HepG2 (cell line): ENCODE measurements at regions not wholly inside any gene's neighbourhood (a gene's known extent, or its start where the extent isn't known, plus 50 kb on each side); places are given as distances from the start of the nearest gene placed in this dataset.

Source experiments
- ATAC-seq: fragments of 200-7000 bp; cut with Tn5 transposase; 3 replicates; pipeline ENCODE4 v1.9.1; 2020; ENCODE audit warnings: mild to moderate bottlenecking, moderate library complexity
- BruUV-seq: library from RNA; stranded (reverse); fragments of 400-500 nt; replicated peaks from 2 replicates; lab custom pipeline; 2021; lab: Mats Ljungman, UMichigan
- CTCF ChIA-PET: fragments of 300-600 bp; formaldehyde crosslinking; extraction: SDS; loops from one replicate; lab custom pipeline; 2021; ENCODE audit warnings: low total read pairs, inconsistent platforms, low intra/inter-chr PET ratio; lab: Yijun Ruan, JAX
- POLR2A ChIA-PET: fragments of 350-600 bp; sonication (Branson Sonifier 250); formaldehyde crosslinking; loops from one replicate; lab custom pipeline; 2020; ENCODE audit warnings: antibody characterized with exemption, inconsistent platforms; lab: Yijun Ruan, JAX
- DNase-seq: peaks from one replicate; pipeline ENCODE4 v3.0.0-alpha.2; 2015; ENCODE audit warnings: low spot score
- FAIRE-seq: peaks from 3 replicates; lab custom pipeline; 2011; peaks lifted over from hg19 to GRCh38; lab: Jason Lieb, UNC
- H2AFZ ChIP-seq: one replicate; pipeline ENCODE4 v1.6.1; 2011; ENCODE audit warnings: low read length, inconsistent platforms
- H3K27ac ChIP-seq: fragments of 300-600 bp; 3 replicates; pipeline ENCODE4 v1.8.0; 2011; ENCODE audit warnings: mixed run types, mild to moderate bottlenecking, mixed read lengths, low read length, inconsistent platforms; ENCODE audit not compliant: insufficient read depth; ENCODE audit errors: extremely low read length
- H3K27me3 ChIP-seq, 2 experiments: fragments of 200-600 bp in 1 of 2; 2 replicates in 1 of 2; 3 replicates in 1 of 2; pipeline versions ENCODE4 v1.6.0 to v1.8.0; 2011; ENCODE audit warnings: low read length in 2 of 2, mild to moderate bottlenecking in 2 of 2, moderate library complexity in 2 of 2, inconsistent platforms in 1 of 2; ENCODE audit not compliant: insufficient read depth in 2 of 2, control insufficient read depth in 1 of 2
- H3K36me3 ChIP-seq, 2 experiments: fragments of 200-600 bp in 1 of 2; replicated peaks in 1 of 2; 2 replicates in 1 of 2; 3 replicates in 1 of 2; pipeline versions ENCODE4 v1.5.1 to v1.8.0; 2011; ENCODE audit warnings: low read length in 2 of 2, inconsistent platforms in 1 of 2; ENCODE audit not compliant: insufficient read depth in 2 of 2, control insufficient read depth in 1 of 2
- H3K4me1 ChIP-seq: 2 replicates; pipeline ENCODE4 v1.5.1; 2012; ENCODE audit warnings: low read length, inconsistent platforms; ENCODE audit not compliant: insufficient read depth
- H3K4me2 ChIP-seq: 2 replicates; pipeline ENCODE4 v1.6.0; 2011; ENCODE audit warnings: low read depth, low read length, inconsistent platforms
- H3K4me3 ChIP-seq, 3 experiments: fragments of 200-600 bp in 1 of 3; sonication (generic), shearing (Covaris generic) in 1 of 3; replicated peaks in 1 of 3; 2 replicates each; pipeline ENCODE4 v1.5.1; 2011 to 2016; ENCODE audit warnings: low read length in 3 of 3, inconsistent platforms in 2 of 3, low read depth in 2 of 3, mild to moderate bottlenecking in 2 of 3, control low read depth in 1 of 3, mixed read lengths in 1 of 3; ENCODE audit not compliant: insufficient read depth in 1 of 3
- H3K79me2 ChIP-seq: one replicate; pipeline ENCODE4 v1.6.1; 2011; ENCODE audit warnings: low read length, inconsistent platforms; ENCODE audit not compliant: insufficient read depth
- H3K9ac ChIP-seq: 2 replicates; pipeline ENCODE4 v1.6.0; 2011; ENCODE audit warnings: mild to moderate bottlenecking, low read depth, low read length, inconsistent platforms; ENCODE audit not compliant: insufficient read depth
- H3K9me3 ChIP-seq: 2 replicates; pipeline ENCODE4 v1.5.1; 2012; ENCODE audit warnings: mild to moderate bottlenecking, low read length
- H4K20me1 ChIP-seq: 2 replicates; pipeline ENCODE4 v1.6.0; 2011; ENCODE audit warnings: inconsistent platforms, mild to moderate bottlenecking, low read length, moderate library complexity; ENCODE audit not compliant: insufficient read depth
- ARID4A ChIP-seq: sonication (generic); formaldehyde crosslinking; IDR thresholded peaks from 2 replicates; pipeline ENCODE4 v1.5.0; 2020; ENCODE audit warnings: mild to moderate bottlenecking, missing genetic modification reagents, borderline replicate concordance
- ASH2L ChIP-seq: fragments of 300-600, 200-600 bp; sonication (generic); IDR thresholded peaks from 2 replicates; pipeline ENCODE4 v1.7.0; 2017; ENCODE audit warnings: low read depth, mild to moderate bottlenecking, moderate library complexity, mixed read lengths, low read length; ENCODE audit not compliant: insufficient read length
- CBFB ChIP-seq: sonication (generic); formaldehyde crosslinking; IDR thresholded peaks from 2 replicates; pipeline ENCODE4 v1.4.0; 2020; ENCODE audit warnings: missing genetic modification reagents
- FOXM1 ChIP-seq: sonication (generic); formaldehyde crosslinking; IDR thresholded peaks from 2 replicates; pipeline ENCODE4 v1.5.0; 2020; ENCODE audit warnings: missing genetic modification reagents
- HDAC6 ChIP-seq: fragments of 200-600 bp; sonication (generic); IDR thresholded peaks from 2 replicates; pipeline ENCODE4 v1.7.0; 2017; ENCODE audit warnings: mild to moderate bottlenecking, antibody characterized with exemption, low read length, low read depth
- HOXA5 ChIP-seq: sonication (generic); formaldehyde crosslinking; IDR thresholded peaks from 2 replicates; pipeline ENCODE4 v1.4.0; 2020; ENCODE audit warnings: missing genetic modification reagents
- IKZF1 ChIP-seq: fragments of 450-650 bp; IDR thresholded peaks from 2 replicates; pipeline ENCODE4 v1.7.1; 2016
- MLX ChIP-seq: IDR thresholded peaks from 2 replicates; pipeline ENCODE4 v1.6.1; 2016
- MTF2 ChIP-seq: sonication (generic); formaldehyde crosslinking; IDR thresholded peaks from 2 replicates; pipeline ENCODE4 v1.5.0; 2020; ENCODE audit warnings: missing genetic modification reagents, borderline replicate concordance
- NKX3-1 ChIP-seq: sonication (generic); formaldehyde crosslinking; IDR thresholded peaks from 2 replicates; pipeline ENCODE4 v1.5.0; 2020; ENCODE audit warnings: missing genetic modification reagents
- SALL2 ChIP-seq: sonication (generic); formaldehyde crosslinking; IDR thresholded peaks from 2 replicates; pipeline ENCODE4 v1.8.1; 2023; ENCODE audit warnings: mild to moderate bottlenecking, missing genetic modification reagents, inconsistent platforms
- SRSF1 ChIP-seq: fragments of 200-400 bp; formaldehyde crosslinking; optimal IDR thresholded peaks from 2 replicates; pipeline ENCODE3; 2017; ENCODE audit warnings: mild to moderate bottlenecking, low read depth, low read length, moderate library complexity
- ZBTB46 ChIP-seq: sonication (generic); formaldehyde crosslinking; IDR thresholded peaks from 2 replicates; pipeline ENCODE4 v1.4.0; 2020; ENCODE audit warnings: mild to moderate bottlenecking, missing genetic modification reagents, borderline replicate concordance
- ZKSCAN1 ChIP-seq: fragments of 150-350 bp; IDR thresholded peaks from 2 replicates; pipeline ENCODE4 v1.6.1; 2014; ENCODE audit warnings: low read length
- ZNF34 ChIP-seq: sonication (generic); formaldehyde crosslinking; IDR thresholded peaks from 2 replicates; pipeline ENCODE4 v1.4.0; 2020; ENCODE audit warnings: mild to moderate bottlenecking, missing genetic modification reagents, borderline replicate concordance
- WGBS: methylation state at CpG from one replicate; pipeline ENCODE4 v1.1.6; 2017; ENCODE audit warnings: low lambda C conversion rate; 5-methylcytosine and 5-hydroxymethylcytosine counted together
- in situ Hi-C: cut with HindIII; loops from 2 replicates; pipeline ENCODE4 v1.10.0; 2017; ENCODE audit warnings: low pct_unique_long_range_greater_than_20kb; ENCODE audit not compliant: extremely low pct_ligation_motif_present
- intact Hi-C: fragments of 100-400 bp; cut with micrococcal nuclease; formaldehyde crosslinking; loops from one replicate; pipeline ENCODE4 v1.10.0; 2022; ENCODE audit not compliant: unreplicated experiment

- Histone ChIP-seq H3K36me3 (no peaks in the 10 kb centered on the region), H3K4me1 (peaks cover 6% of the 10 kb centered on the region; the same call in 1 of the 2 replicates), H3K27me3 (no peaks in the 10 kb centered on the region), H4K20me1 (no peaks in the 10 kb centered on the region), H3K27ac (no peak overlapping the region), H3K9ac (no peak overlapping the region), H3K4me2 (no peak overlapping the region), H3K9me3 (no peaks in the 10 kb centered on the region), H3K4me3 (no peak overlapping the region), H3K79me2 (no peaks in the 10 kb centered on the region), H2AFZ (no peak overlapping the region)
- ChIA-PET POLR2A (no interaction called here), CTCF (no interaction called here)
- 0% methylated on average over 1 of the region's 1 CpG for WGBS
- ATAC-seq (no peak), DNase-seq (no peak), FAIRE-seq (no peak)
- intact Hi-C loops (no loop called here), in situ Hi-C loops (no loop called here)
- no peak for TF ChIP-seq CBFB (CRISPR knock-in tag)
- TF ChIP-seq ZKSCAN1, result no peak
- no peak for TF ChIP-seq HDAC6
- no peak for TF ChIP-seq ASH2L
- no peak for TF ChIP-seq MTF2 (CRISPR knock-in tag)
- TF ChIP-seq ZNF34 (CRISPR knock-in tag), result no peak
- TF ChIP-seq SALL2 (CRISPR knock-in tag), result no peak
- no peak for TF ChIP-seq IKZF1
- TF ChIP-seq ARID4A (CRISPR knock-in tag), result no peak
- no peak for TF ChIP-seq SRSF1
- TF ChIP-seq FOXM1, result no peak
- TF ChIP-seq HOXA5, result no peak
- no peak for TF ChIP-seq MLX (CRISPR knock-in tag)
- no peak for TF ChIP-seq ZBTB46 (CRISPR knock-in tag)
- TF ChIP-seq NKX3-1 (CRISPR knock-in tag), result no peak
- no TSS peak for BruUV-seq
Measured at GRCh38 chr7:42403831-42404230, 166.8 kb upstream of the GLI3 start.
